B cell (primary cell): ENCODE measurements at regions not wholly inside any gene's neighbourhood (a gene's known extent, or its start where the extent isn't known, plus 50 kb on each side); places are given as distances from the start of the nearest gene placed in this dataset.
"Not testable (repeated sequence)": the region's sequence is repeated elsewhere in the genome, so short reads cannot be mapped to it uniquely, and the experiment has no call there.

Experiments used
- ATAC-seq: fragments of 200-7000 bp; cut with Tn5 transposase; one replicate; pipeline ENCODE4 v1.10.0; 2021; ENCODE audit warnings: low read depth, mild to moderate bottlenecking, moderate number of reproducible peaks, moderate library complexity
- CTCF ChIA-PET: fragments of 350-600 bp; sonication (Branson Sonifier 250); formaldehyde crosslinking; loops from one replicate; lab custom pipeline; 2021; ENCODE audit warnings: antibody characterized with exemption, inconsistent platforms; lab: Charles Lee
- POLR2A ChIA-PET: fragments of 350-600 bp; sonication (Branson Sonifier 250); formaldehyde crosslinking; loops from one replicate; lab custom pipeline; 2021; ENCODE audit warnings: antibody characterized with exemption; lab: Charles Lee
- DNase-seq: peaks from one replicate; pipeline ENCODE4 v3.0.0; 2013
- H2AFZ ChIP-seq: 2 replicates; pipeline ENCODE4 v1.6.1; 2012; ENCODE audit warnings: mild to moderate bottlenecking, low read depth, low read length; ENCODE audit not compliant: insufficient read depth, poor library complexity, severe bottlenecking
- H3K27ac ChIP-seq, 2 donors: 1 replicate in 1 of 2; 2 replicates in 1 of 2; pipeline ENCODE4 v1.5.1; 2012 to 2013; ENCODE audit warnings: low read length in 2 of 2, mild to moderate bottlenecking in 2 of 2, moderate library complexity in 1 of 2
- H3K27me3 ChIP-seq, 4 experiments: fragments of 200-600 bp in 1 of 4; sonication (generic) in 1 of 4; replicated peaks in 1 of 4; 1 replicate in 2 of 4; 2 replicates in 2 of 4; pipeline versions ENCODE4 v1.6.1 to v1.7.0; 2013 to 2016; ENCODE audit warnings: low read length in 3 of 4, mild to moderate bottlenecking in 2 of 4, mixed read lengths in 1 of 4, moderate library complexity in 1 of 4; ENCODE audit not compliant: insufficient read depth in 4 of 4, control insufficient read depth in 3 of 4; ENCODE audit errors: control extremely low read depth in 1 of 4
- H3K36me3 ChIP-seq, 2 experiments: replicated peaks in 1 of 2; 1 replicate in 1 of 2; 2 replicates in 1 of 2; pipeline versions ENCODE4 v1.6.1 to v1.7.1; 2013; ENCODE audit warnings: low read length in 1 of 2; ENCODE audit not compliant: insufficient read depth in 2 of 2, control insufficient read depth in 1 of 2; ENCODE audit errors: control extremely low read depth in 1 of 2, extremely low read depth in 1 of 2
- H3K4me1 ChIP-seq, 2 donors: fragments of 200-600 bp in 1 of 2; sonication (generic) in 1 of 2; 1 replicate in 1 of 2; 2 replicates in 1 of 2; pipeline versions ENCODE4 v1.5.1 to v1.6.1; 2013 to 2017; ENCODE audit warnings: low read length in 2 of 2; ENCODE audit not compliant: control insufficient read depth in 2 of 2, insufficient read depth in 2 of 2
- H3K4me2 ChIP-seq: replicated peaks from 2 replicates; pipeline ENCODE3; 2012; ENCODE audit warnings: mild to moderate bottlenecking, low read depth, low read length; ENCODE audit not compliant: poor library complexity, severe bottlenecking
- H3K4me3 ChIP-seq, 5 experiments: fragments of 200-600 bp in 1 of 5; sonication (generic) in 1 of 5; 1 replicate in 3 of 5; 2 replicates in 2 of 5; pipeline versions ENCODE4 v1.5.1 to v1.7.0; 2011 to 2016; ENCODE audit warnings: low read length in 4 of 5, mild to moderate bottlenecking in 4 of 5, low read depth in 2 of 5, control low read depth in 1 of 5, moderate library complexity in 1 of 5; ENCODE audit not compliant: insufficient read depth in 1 of 5; ENCODE audit errors: control extremely low read depth in 1 of 5, extremely low read depth in 1 of 5
- H3K79me2 ChIP-seq: fragments of 200-600 bp; sonication (generic); one replicate; pipeline ENCODE4 v1.6.0; 2016; ENCODE audit warnings: low read length; ENCODE audit not compliant: control insufficient read depth, insufficient read depth
- H3K9ac ChIP-seq: fragments of 200-600 bp; sonication (generic); 2 replicates; pipeline ENCODE4 v1.6.1; 2017; ENCODE audit warnings: mild to moderate bottlenecking, low read length, moderate library complexity
- H3K9me3 ChIP-seq, 3 donors: one replicate each; pipeline versions ENCODE4 v1.6.1 to v1.7.1; 2013; ENCODE audit warnings: low read length in 2 of 3; ENCODE audit not compliant: control insufficient read depth in 2 of 3, insufficient read depth in 1 of 3; ENCODE audit errors: control extremely low read depth in 1 of 3
- H4K20me1 ChIP-seq: 2 replicates; pipeline ENCODE4 v1.6.0; 2012; ENCODE audit warnings: mild to moderate bottlenecking, low read length; ENCODE audit not compliant: insufficient read depth, control insufficient read depth, poor library complexity, severe bottlenecking
- H3K27ac Mint-ChIP-seq: one replicate; pipeline ENCODE4 v1.8.0; 2021; ENCODE audit warnings: mixed read lengths
- H3K27me3 Mint-ChIP-seq: one replicate; pipeline ENCODE4 v1.8.0; 2021; ENCODE audit warnings: mixed read lengths
- H3K4me1 Mint-ChIP-seq: one replicate; pipeline ENCODE4 v1.8.0; 2021; ENCODE audit warnings: mixed read lengths
- H3K4me3 Mint-ChIP-seq: one replicate; pipeline ENCODE4 v1.8.0; 2021; ENCODE audit warnings: mixed read lengths
- H3K9me3 Mint-ChIP-seq: one replicate; pipeline ENCODE4 v1.8.0; 2022; ENCODE audit warnings: mixed read lengths; ENCODE audit not compliant: insufficient read depth
- CTCF ChIP-seq: fragments of 200-600 bp; IDR thresholded peaks from one replicate; pipeline ENCODE4 v1.8.0; 2022; ENCODE audit warnings: antibody characterized with exemption, mild to moderate bottlenecking
- EZH2 ChIP-seq: IDR thresholded peaks from 2 replicates; pipeline ENCODE4 v1.6.1; 2012; ENCODE audit warnings: borderline replicate concordance, low read depth, mild to moderate bottlenecking, moderate library complexity, low read length; ENCODE audit not compliant: insufficient read depth, poor library complexity, severe bottlenecking
- WGBS: methylation state at CpG from one replicate; pipeline ENCODE4 v1.1.5; 2013; ENCODE audit warnings: missing lambda C conversion rate; ENCODE audit not compliant: insufficient coverage; 5-methylcytosine and 5-hydroxymethylcytosine counted together
- intact Hi-C: fragments of 100-400 bp; cut with micrococcal nuclease; formaldehyde crosslinking; loops from one replicate; pipeline ENCODE4 v1.10.0; 2022

- WGBS: no CpG with 5 or more reads among the region's 1 CpG
- Mint-ChIP-seq H3K27ac (no peak overlapping the region), H3K27me3 (no peaks in the 10 kb centered on the region), H3K4me3 (no peak overlapping the region), H3K9me3 (no peaks in the 10 kb centered on the region), H3K4me1 (no peaks in the 10 kb centered on the region)
- TF ChIP-seq EZH2: no peak
- no peak for TF ChIP-seq CTCF
- ATAC-seq: no peak
- H3K4me1 ChIP-seq: no peaks in the 10 kb centered on the region
- H3K27ac ChIP-seq: no peak overlapping the region
- POLR2A ChIA-PET: no interaction called here
- no peak overlapping the region for H3K9ac ChIP-seq
- no peaks in the 10 kb centered on the region for H3K79me2 ChIP-seq
- H4K20me1 ChIP-seq: no peaks in the 10 kb centered on the region
- H3K4me3 ChIP-seq: no peak overlapping the region
- intact Hi-C loops: no loop called here
- no peak overlapping the region for H3K4me2 ChIP-seq
- H3K36me3 ChIP-seq: no peaks in the 10 kb centered on the region
- no peak for DNase-seq
- no peak overlapping the region for H2AFZ ChIP-seq
- CTCF ChIA-PET: no interaction called here
- H3K27me3 ChIP-seq: no peaks in the 10 kb centered on the region
- peaks cover 0 to 2% (median 0%) of the 10 kb centered on the region in 3 donors for H3K9me3 ChIP-seq
Measured at GRCh38 chr6:126672649-126673048, 332.7 kb downstream of the CENPW start.

- H3K9ac ChIP-seq, H3K4me1 ChIP-seq, H3K27ac ChIP-seq, H3K9me3 Mint-ChIP-seq, H3K79me2 ChIP-seq, H3K27ac Mint-ChIP-seq, CTCF ChIA-PET, H3K36me3 ChIP-seq, H3K4me2 ChIP-seq, H2AFZ ChIP-seq, intact Hi-C loops, H3K27me3 ChIP-seq, DNase-seq, H3K4me3 Mint-ChIP-seq, H3K27me3 Mint-ChIP-seq, H3K9me3 ChIP-seq, POLR2A ChIA-PET, H3K4me3 ChIP-seq, ATAC-seq, H4K20me1 ChIP-seq, H3K4me1 Mint-ChIP-seq: not testable (repeated sequence)
- WGBS: 90% methylated on average over 9 of the region's 13 CpGs
Measured at GRCh38 chr6:126673749-126674148, 333.8 kb downstream of the CENPW start.
